SU-DHL-6 (cell line): ENCODE measurements at regions not wholly inside any gene's neighbourhood (a gene's known extent, or its start where the extent isn't known, plus 50 kb on each side); places are given as distances from the start of the nearest gene placed in this dataset.

Experiments used
- H2AFZ ChIP-seq: fragments of 200-600 bp; sonication (generic); 2 replicates; pipeline ENCODE4 v1.6.1; 2014; ENCODE audit warnings: low read depth, mild to moderate bottlenecking, moderate library complexity, mixed read lengths, antibody characterized with exemption, low read length; ENCODE audit not compliant: severe bottlenecking
- H3F3A ChIP-seq: fragments of 200-600 bp; shearing (Covaris generic); 2 replicates; pipeline ENCODE4 v1.6.0; 2016; ENCODE audit warnings: antibody characterized with exemption, mild to moderate bottlenecking; ENCODE audit not compliant: insufficient read depth
- H3K27ac ChIP-seq: fragments of 200-600 bp; sonication (generic); 2 replicates; pipeline ENCODE4 v1.5.1; 2016; ENCODE audit warnings: low read depth, mild to moderate bottlenecking, low read length, moderate library complexity, mixed read lengths
- H3K27me3 ChIP-seq: fragments of 200-600 bp; sonication (generic), shearing (Covaris generic); 2 replicates; pipeline ENCODE4 v1.6.0; 2014; ENCODE audit warnings: mild to moderate bottlenecking, low read length
- H3K36me3 ChIP-seq: fragments of 200-600 bp; sonication (generic); 2 replicates; pipeline ENCODE4 v1.6.1; 2014; ENCODE audit warnings: mild to moderate bottlenecking, low read length, mixed read lengths
- H3K4me2 ChIP-seq: fragments of 300-600, 200-600 bp; shearing (Covaris generic), sonication (generic); 2 replicates; pipeline ENCODE4 v1.6.0; 2014; ENCODE audit warnings: low read length, low read depth, mild to moderate bottlenecking; ENCODE audit not compliant: poor library complexity, severe bottlenecking
- H3K4me3 ChIP-seq: fragments of 200-600 bp; sonication (generic); 2 replicates; pipeline ENCODE4 v1.5.1; 2014; ENCODE audit warnings: antibody characterized with exemption, low read length, mild to moderate bottlenecking, mixed read lengths; ENCODE audit not compliant: insufficient read depth, poor library complexity, severe bottlenecking
- H3K79me2 ChIP-seq: fragments of 200-600 bp; sonication (generic); 2 replicates; pipeline ENCODE4 v1.6.1; 2014; ENCODE audit warnings: mild to moderate bottlenecking, low read length, moderate library complexity; ENCODE audit not compliant: insufficient read depth
- H3K9ac ChIP-seq: fragments of 200-600 bp; sonication (generic); 2 replicates; pipeline ENCODE4 v1.7.0; 2014; ENCODE audit warnings: mild to moderate bottlenecking, low read length
- H3K9me2 ChIP-seq: fragments of 200-600 bp; sonication (generic); replicated peaks from 2 replicates; pipeline ENCODE4 v1.6.1; 2014; ENCODE audit warnings: low read length; ENCODE audit not compliant: insufficient read depth
- H3K9me3 ChIP-seq: fragments of 200-600 bp; sonication (generic); 2 replicates; pipeline ENCODE4 v1.6.1; 2014; ENCODE audit warnings: low read length, mixed read lengths; ENCODE audit not compliant: insufficient read depth
- H4K20me1 ChIP-seq: fragments of 200-600 bp; sonication (generic); 2 replicates; pipeline ENCODE4 v1.6.1; 2014; ENCODE audit warnings: low read depth, mild to moderate bottlenecking, antibody characterized with exemption, low read length, moderate library complexity, mixed read lengths
- CTCF ChIP-seq: fragments of 200-600 bp; sonication (generic); IDR thresholded peaks from one replicate; pipeline ENCODE4 v1.5.1; 2017; ENCODE audit warnings: antibody characterized with exemption, mild to moderate bottlenecking, low read length, moderate library complexity; ENCODE audit not compliant: insufficient read depth, poor library complexity, severe bottlenecking
- EZH2phosphoT487 ChIP-seq: fragments of 200-600 bp; sonication (generic), shearing (Covaris generic); conservative IDR thresholded peaks from 2 replicates; pipeline ENCODE4 v1.6.1; 2018; ENCODE audit warnings: mild to moderate bottlenecking, antibody characterized with exemption, low read length, moderate library complexity, mixed read lengths

GRCh38 chr4:58961925-58962324 is 1851.7 kb upstream of the IGFBP7 start:
- Histone ChIP-seq H3K9me3 (no peaks in the 10 kb centered on the region), H4K20me1 (no peaks in the 10 kb centered on the region), H2AFZ (no peak overlapping the region), H3K27me3 (no peaks in the 10 kb centered on the region), H3K4me3 (no peak overlapping the region), H3K9ac (no peak overlapping the region), H3F3A (no peaks in the 10 kb centered on the region), H3K27ac (no peak overlapping the region), H3K36me3 (no peaks in the 10 kb centered on the region), H3K79me2 (no peaks in the 10 kb centered on the region), H3K4me2 (no peak overlapping the region), H3K9me2 (no peaks in the 10 kb centered on the region)
- TF ChIP-seq EZH2phosphoT487 (no peak), CTCF (no peak)

GRCh38 chr4:58962424-58962823 is 1852.2 kb upstream of the IGFBP7 start:
- Histone ChIP-seq H3K4me2 (no peak overlapping the region), H3K27ac (no peak overlapping the region), H3K9me3 (no peaks in the 10 kb centered on the region), H3K79me2 (no peaks in the 10 kb centered on the region), H3K4me3 (no peak overlapping the region), H3F3A (no peaks in the 10 kb centered on the region), H4K20me1 (no peaks in the 10 kb centered on the region), H2AFZ (no peak overlapping the region), H3K9me2 (no peaks in the 10 kb centered on the region), H3K27me3 (no peaks in the 10 kb centered on the region), H3K9ac (no peak overlapping the region), H3K36me3 (no peaks in the 10 kb centered on the region)
- no peak for TF ChIP-seq EZH2phosphoT487
- TF ChIP-seq CTCF, result no peak

GRCh38 chr4:58981828-58982227 is 1871.6 kb upstream of the IGFBP7 start:
- Histone ChIP-seq H3K36me3 (no peaks in the 10 kb centered on the region), H2AFZ (no peak overlapping the region), H3K79me2 (no peaks in the 10 kb centered on the region), H3K4me2 (no peak overlapping the region), H4K20me1 (no peaks in the 10 kb centered on the region), H3K9me2 (no peaks in the 10 kb centered on the region), H3K27ac (no peak overlapping the region), H3K27me3 (no peaks in the 10 kb centered on the region), H3K9ac (no peak overlapping the region), H3K4me3 (no peak overlapping the region), H3F3A (no peaks in the 10 kb centered on the region), H3K9me3 (no peaks in the 10 kb centered on the region)
- no peak for TF ChIP-seq EZH2phosphoT487
- no peak for TF ChIP-seq CTCF
